ENCODE measurements at regions not wholly inside any gene's neighbourhood (a gene's known extent, or its start where the extent isn't known, plus 50 kb on each side); places are given as distances from the start of the nearest gene placed in this dataset.

- no peak for TF ChIP-seq FOXM1 (IDR thresholded peaks at IDR 0.05; ENCODE audit: borderline replicate concordance)
- no peak for TF ChIP-seq HDGF (IDR thresholded peaks at IDR 0.05; ENCODE audit: borderline replicate concordance)
- no peak for TF ChIP-seq NFRKB (IDR thresholded peaks at IDR 0.05)
Measured at GRCh38 chr4:112748352-112748878, 111.5 kb downstream of the LARP7 start.

All from HEK293T (cell line).